Peyer's patch (tissue), 4 donors: ENCODE measurements at regions not wholly inside any gene's neighbourhood (a gene's known extent, or its start where the extent isn't known, plus 50 kb on each side); places are given as distances from the start of the nearest gene placed in this dataset.

Experiments used
- DNase-seq, 3 donors: peaks; one replicate each; pipeline ENCODE4 v3.0.0-alpha.2; 2017 to 2019
- H3K27ac ChIP-seq, 4 donors: fragments of 200-600 bp; sonication (generic); one replicate each; pipeline ENCODE4 v1.5.1; 2016 to 2019
- H3K27me3 ChIP-seq, 2 donors: fragments of 200-600 bp; sonication (generic); one replicate each; pipeline ENCODE4 v1.5.1; 2019
- H3K36me3 ChIP-seq, 3 donors: fragments of 200-600 bp; sonication (generic); one replicate each; pipeline ENCODE4 v1.5.1; 2016 to 2019
- H3K4me1 ChIP-seq, 4 donors: fragments of 200-600 bp; sonication (generic); one replicate each; pipeline ENCODE4 v1.5.1; 2016 to 2019
- H3K4me3 ChIP-seq, 4 donors: fragments of 200-600 bp; sonication (generic); 1 replicate in 3 of 4; 2 replicates in 1 of 4; pipeline ENCODE4 v1.5.1; 2016 to 2019; ENCODE audit warnings: mild to moderate bottlenecking in 1 of 4
- H3K9me3 ChIP-seq, 4 donors: fragments of 200-600 bp; sonication (generic); one replicate each; pipeline ENCODE4 v1.5.1; 2016 to 2019; ENCODE audit warnings: mild to moderate bottlenecking in 1 of 4
- POLR2A ChIP-seq, 2 donors: fragments of 450-650 bp; IDR thresholded peaks; one replicate each; pipeline ENCODE4 v1.5.1; 2017; ENCODE audit warnings: antibody characterized with exemption in 2 of 2, mild to moderate bottlenecking in 2 of 2, moderate library complexity in 2 of 2
- TF ChIP-seq, protein P1 (sequence below), 6 experiments: fragments of 450-650 bp in 4 of 6; fragments of 200-600 bp in 2 of 6; sonication (generic) in 1 of 6; IDR thresholded peaks; one replicate each; pipeline ENCODE4 v1.5.1; 2017 to 2019; ENCODE audit warnings: antibody characterized with exemption in 6 of 6, mild to moderate bottlenecking in 3 of 6, moderate library complexity in 1 of 6

GRCh38 chr2:8009010-8009597, 672.8 kb upstream of the ID2 start:
- Histone ChIP-seq H3K9me3 (no peaks in the 10 kb centered on the region), H3K27ac (no peak overlapping the region), H3K4me3 (no peak overlapping the region), H3K36me3 (no peaks in the 10 kb centered on the region), H3K4me1 (no peaks in the 10 kb centered on the region), H3K27me3 (no peaks in the 10 kb centered on the region)
- TF ChIP-seq, protein P1, sequence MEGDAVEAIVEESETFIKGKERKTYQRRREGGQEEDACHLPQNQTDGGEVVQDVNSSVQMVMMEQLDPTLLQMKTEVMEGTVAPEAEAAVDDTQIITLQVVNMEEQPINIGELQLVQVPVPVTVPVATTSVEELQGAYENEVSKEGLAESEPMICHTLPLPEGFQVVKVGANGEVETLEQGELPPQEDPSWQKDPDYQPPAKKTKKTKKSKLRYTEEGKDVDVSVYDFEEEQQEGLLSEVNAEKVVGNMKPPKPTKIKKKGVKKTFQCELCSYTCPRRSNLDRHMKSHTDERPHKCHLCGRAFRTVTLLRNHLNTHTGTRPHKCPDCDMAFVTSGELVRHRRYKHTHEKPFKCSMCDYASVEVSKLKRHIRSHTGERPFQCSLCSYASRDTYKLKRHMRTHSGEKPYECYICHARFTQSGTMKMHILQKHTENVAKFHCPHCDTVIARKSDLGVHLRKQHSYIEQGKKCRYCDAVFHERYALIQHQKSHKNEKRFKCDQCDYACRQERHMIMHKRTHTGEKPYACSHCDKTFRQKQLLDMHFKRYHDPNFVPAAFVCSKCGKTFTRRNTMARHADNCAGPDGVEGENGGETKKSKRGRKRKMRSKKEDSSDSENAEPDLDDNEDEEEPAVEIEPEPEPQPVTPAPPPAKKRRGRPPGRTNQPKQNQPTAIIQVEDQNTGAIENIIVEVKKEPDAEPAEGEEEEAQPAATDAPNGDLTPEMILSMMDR (IDR thresholded peaks at IDR 0.05) = no peak
- no peak for TF ChIP-seq POLR2A (IDR thresholded peaks at IDR 0.05)
- DNase-seq = no peak

- Histone ChIP-seq H3K27me3 (no peaks in the 10 kb centered on the region), H3K4me1 (no peaks in the 10 kb centered on the region), H3K36me3 (no peaks in the 10 kb centered on the region), H3K9me3 (no peaks in the 10 kb centered on the region), H3K27ac (no peak overlapping the region), H3K4me3 (no peak overlapping the region)
- DNase-seq = no peak
- TF ChIP-seq, protein P1 (IDR thresholded peaks at IDR 0.05) = no peak
- TF ChIP-seq POLR2A (IDR thresholded peaks at IDR 0.05) = no peak
Measured at GRCh38 chr2:8015848-8016600, 665.8 kb upstream of the ID2 start.

- Histone ChIP-seq H3K4me1 (no peaks in the 10 kb centered on the region), H3K4me3 (no peak overlapping the region), H3K27me3 (no peaks in the 10 kb centered on the region), H3K9me3 (no peaks in the 10 kb centered on the region), H3K27ac (no peak overlapping the region), H3K36me3 (no peaks in the 10 kb centered on the region)
- DNase-seq = no peak
- TF ChIP-seq POLR2A (IDR thresholded peaks at IDR 0.05) = no peak
- TF ChIP-seq, protein P1 (IDR thresholded peaks at IDR 0.05) = no peak
Measured at GRCh38 chr2:8016688-8017087, 665.2 kb upstream of the ID2 start.

- no peaks in the 10 kb centered on the region for H3K9me3 ChIP-seq
- H3K4me3 ChIP-seq = no peak overlapping the region
- H3K4me1 ChIP-seq = no peaks in the 10 kb centered on the region
- TF ChIP-seq, protein P1 (IDR thresholded peaks at IDR 0.05) = no peak
- no peak for TF ChIP-seq POLR2A (IDR thresholded peaks at IDR 0.05)
- H3K36me3 ChIP-seq = no peaks in the 10 kb centered on the region
- H3K27ac ChIP-seq = no peak overlapping the region
- H3K27me3 ChIP-seq = no peaks in the 10 kb centered on the region
- no peak for DNase-seq
Measured at GRCh38 chr2:8018956-8019355, 662.9 kb upstream of the ID2 start.

- Histone ChIP-seq H3K4me3 (no peak overlapping the region), H3K27me3 (no peaks in the 10 kb centered on the region), H3K4me1 (no peaks in the 10 kb centered on the region), H3K27ac (no peak overlapping the region), H3K9me3 (no peaks in the 10 kb centered on the region), H3K36me3 (no peaks in the 10 kb centered on the region)
- TF ChIP-seq POLR2A (IDR thresholded peaks at IDR 0.05) = no peak
- TF ChIP-seq, protein P1 (IDR thresholded peaks at IDR 0.05) = no peak
- no peak for DNase-seq
Measured at GRCh38 chr2:8019934-8020333, 661.9 kb upstream of the ID2 start.
